ENCODE measurements at regions not wholly inside any gene's neighbourhood (a gene's known extent, or its start where the extent isn't known, plus 50 kb on each side); places are given as distances from the start of the nearest gene placed in this dataset.
"Not testable (repeated sequence)": the region's sequence is repeated elsewhere in the genome, so short reads cannot be mapped to it uniquely, and the experiment has no call there.

DNA sequence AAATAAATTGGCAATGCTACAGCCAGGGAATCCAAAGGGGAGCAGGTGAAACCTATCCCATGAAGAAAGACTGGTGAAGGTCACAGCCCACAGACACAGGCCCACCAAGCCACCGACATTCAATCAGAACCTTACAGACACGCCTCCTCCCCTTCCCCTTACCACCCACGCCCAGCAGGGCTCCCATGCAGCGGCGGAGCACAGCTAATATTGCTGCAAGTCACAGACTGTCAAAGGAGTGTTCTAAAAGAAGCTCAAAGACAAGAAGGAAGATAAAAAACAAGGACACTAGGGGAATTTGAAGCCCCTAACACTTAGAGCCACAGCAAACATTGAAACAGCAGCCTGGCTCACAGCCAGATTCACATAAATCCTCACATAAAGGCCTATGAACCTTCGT is 91.2 kb downstream of the MED10 start:
- Histone ChIP-seq H3K4me3 (ENCODE audit: low read depth in 1 of 2, low read length in 2 of 2) (no peak overlapping the region), H3K27me3 (ENCODE audit: insufficient read depth, low read length, poor library complexity) (no peaks in the 10 kb centered on the region), H4K20me1 (ENCODE audit: insufficient read depth, low read length) (no peaks in the 10 kb centered on the region), H3K79me2 (ENCODE audit: insufficient read depth, low read length) (no peaks in the 10 kb centered on the region), H3K9me3 (ENCODE audit: insufficient read depth, low read length, severe bottlenecking) (no peaks in the 10 kb centered on the region), H3K4me1 (ENCODE audit: insufficient read depth, low read length) (no peaks in the 10 kb centered on the region), H3K27ac (ENCODE audit: low read length) (no peak overlapping the region), H3K4me2 (ENCODE audit: insufficient read depth, low read length) (no peak overlapping the region), H3K36me3 (ENCODE audit: insufficient read depth, low read length) (no peaks in the 10 kb centered on the region), H3K9ac (ENCODE audit: low read depth, low read length) (no peak overlapping the region), H2AFZ (ENCODE audit: low read depth, low read length) (no peak overlapping the region)
- DNase-seq, result no peak
- TF ChIP-seq, protein P1, sequence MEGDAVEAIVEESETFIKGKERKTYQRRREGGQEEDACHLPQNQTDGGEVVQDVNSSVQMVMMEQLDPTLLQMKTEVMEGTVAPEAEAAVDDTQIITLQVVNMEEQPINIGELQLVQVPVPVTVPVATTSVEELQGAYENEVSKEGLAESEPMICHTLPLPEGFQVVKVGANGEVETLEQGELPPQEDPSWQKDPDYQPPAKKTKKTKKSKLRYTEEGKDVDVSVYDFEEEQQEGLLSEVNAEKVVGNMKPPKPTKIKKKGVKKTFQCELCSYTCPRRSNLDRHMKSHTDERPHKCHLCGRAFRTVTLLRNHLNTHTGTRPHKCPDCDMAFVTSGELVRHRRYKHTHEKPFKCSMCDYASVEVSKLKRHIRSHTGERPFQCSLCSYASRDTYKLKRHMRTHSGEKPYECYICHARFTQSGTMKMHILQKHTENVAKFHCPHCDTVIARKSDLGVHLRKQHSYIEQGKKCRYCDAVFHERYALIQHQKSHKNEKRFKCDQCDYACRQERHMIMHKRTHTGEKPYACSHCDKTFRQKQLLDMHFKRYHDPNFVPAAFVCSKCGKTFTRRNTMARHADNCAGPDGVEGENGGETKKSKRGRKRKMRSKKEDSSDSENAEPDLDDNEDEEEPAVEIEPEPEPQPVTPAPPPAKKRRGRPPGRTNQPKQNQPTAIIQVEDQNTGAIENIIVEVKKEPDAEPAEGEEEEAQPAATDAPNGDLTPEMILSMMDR (IDR thresholded peaks at IDR 0.05; ENCODE audit: borderline replicate concordance, extremely low read depth, low read length, poor library complexity, severe bottlenecking), result no peak
- no peak for TF ChIP-seq EZH2 (IDR thresholded peaks at IDR 0.05; ENCODE audit: borderline replicate concordance, low read depth, low read length, severe bottlenecking)
- ATAC-seq (ENCODE audit: insufficient read depth, low read depth), result no peak

DNA sequence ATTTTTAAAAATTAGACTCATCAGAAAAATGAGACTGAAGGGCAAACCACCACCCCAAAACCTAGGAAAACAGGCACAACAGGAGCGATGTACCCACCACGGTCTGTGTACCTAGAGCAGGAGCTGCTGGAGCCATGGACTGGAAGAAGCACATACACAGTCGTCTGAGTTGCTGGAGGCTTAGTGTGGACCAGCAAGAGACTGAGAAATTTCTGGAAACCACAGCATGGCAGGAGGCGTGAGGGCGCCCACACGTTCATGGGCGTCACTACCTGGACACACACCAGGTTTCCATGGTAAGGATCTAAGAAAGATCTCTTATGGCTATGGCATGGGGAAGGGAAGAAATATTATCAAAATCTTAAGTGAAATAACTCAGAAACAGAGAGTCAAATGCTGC is 91.9 kb downstream of the MED10 start:
- no peak for DNase-seq
- no peaks in the 10 kb centered on the region for H3K36me3 ChIP-seq (ENCODE audit: insufficient read depth, low read length)

DNA sequence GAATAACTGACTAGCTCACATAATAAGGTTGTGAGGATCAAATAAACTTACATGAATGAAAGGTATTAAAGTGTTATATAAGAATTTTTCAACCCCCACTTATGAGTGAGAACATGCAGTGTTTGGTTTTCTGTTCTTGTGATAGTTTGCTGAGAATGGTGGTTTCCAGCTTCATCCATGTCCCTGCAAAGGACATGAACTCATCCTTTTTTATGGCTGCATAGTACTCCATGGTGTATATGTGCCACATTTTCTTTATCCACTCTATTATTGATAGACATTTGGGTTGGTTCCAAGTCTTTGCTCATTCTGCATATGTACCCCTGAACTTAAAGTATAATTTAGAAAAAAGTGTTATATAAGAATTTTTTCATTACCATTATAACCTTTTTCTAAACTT is 93.9 kb downstream of the MED10 start:
- ATAC-seq (ENCODE audit: insufficient read depth, low read depth); H3K4me2 ChIP-seq (ENCODE audit: insufficient read depth, low read length); H3K36me3 ChIP-seq (ENCODE audit: insufficient read depth, low read length); H3K4me3 ChIP-seq (ENCODE audit: low read depth in 1 of 2, low read length in 2 of 2); H3K4me1 ChIP-seq (ENCODE audit: insufficient read depth, low read length); H4K20me1 ChIP-seq (ENCODE audit: insufficient read depth, low read length); DNase-seq; H3K9me3 ChIP-seq (ENCODE audit: insufficient read depth, low read length, severe bottlenecking); H3K27me3 ChIP-seq (ENCODE audit: insufficient read depth, low read length, poor library complexity); H3K79me2 ChIP-seq (ENCODE audit: insufficient read depth, low read length); H3K27ac ChIP-seq (ENCODE audit: low read length); H3K9ac ChIP-seq (ENCODE audit: low read depth, low read length); H2AFZ ChIP-seq (ENCODE audit: low read depth, low read length): not testable (repeated sequence)

More for the DNA sequence above, 91.9 kb downstream of the MED10 start:
- no peak overlapping the region for H3K4me3 ChIP-seq (ENCODE audit: low read depth in 1 of 2, low read length in 2 of 2)
- no peaks in the 10 kb centered on the region for H3K4me1 ChIP-seq (ENCODE audit: insufficient read depth, low read length)
- H3K9ac ChIP-seq (ENCODE audit: low read depth, low read length), result no peak overlapping the region
- H3K27me3 ChIP-seq (ENCODE audit: insufficient read depth, low read length, poor library complexity), result no peaks in the 10 kb centered on the region
- H3K4me2 ChIP-seq (ENCODE audit: insufficient read depth, low read length), result no peak overlapping the region
- no peaks in the 10 kb centered on the region for H4K20me1 ChIP-seq (ENCODE audit: insufficient read depth, low read length)
- H2AFZ ChIP-seq (ENCODE audit: low read depth, low read length), result no peak overlapping the region
- H3K27ac ChIP-seq (ENCODE audit: low read length), result no peak overlapping the region
- ATAC-seq (ENCODE audit: insufficient read depth, low read depth), result no peak
- no peaks in the 10 kb centered on the region for H3K79me2 ChIP-seq (ENCODE audit: insufficient read depth, low read length)
- no peaks in the 10 kb centered on the region for H3K9me3 ChIP-seq (ENCODE audit: insufficient read depth, low read length, severe bottlenecking)
- no peak for TF ChIP-seq EZH2 (IDR thresholded peaks at IDR 0.05; ENCODE audit: borderline replicate concordance, low read depth, low read length, severe bottlenecking)
- TF ChIP-seq, protein P1 (IDR thresholded peaks at IDR 0.05; ENCODE audit: borderline replicate concordance, extremely low read depth, low read length, poor library complexity, severe bottlenecking), result no peak

DNA sequence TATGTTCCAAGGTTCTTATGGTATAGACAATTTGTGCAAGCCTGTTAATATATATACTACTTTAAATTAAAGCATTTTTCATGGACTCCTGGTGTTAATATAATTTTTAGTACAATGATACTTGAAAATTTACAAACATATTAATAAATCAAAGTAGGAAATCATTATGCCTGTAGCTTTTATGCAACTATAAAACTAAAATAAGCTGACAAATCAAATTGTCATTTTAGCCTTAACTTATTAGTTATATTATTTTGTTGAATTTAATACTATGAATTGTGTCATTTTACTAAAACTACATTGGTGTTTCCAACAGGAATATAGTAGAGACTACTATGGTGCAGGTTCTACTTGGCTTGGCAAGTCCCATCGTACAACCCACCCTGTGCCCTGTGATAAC is 96.0 kb downstream of the MED10 start:
- Histone ChIP-seq H3K9me3 (ENCODE audit: insufficient read depth, low read length, severe bottlenecking) (no peaks in the 10 kb centered on the region), H4K20me1 (ENCODE audit: insufficient read depth, low read length) (no peaks in the 10 kb centered on the region), H2AFZ (ENCODE audit: low read depth, low read length) (no peak overlapping the region), H3K4me3 (ENCODE audit: low read depth in 1 of 2, low read length in 2 of 2) (no peak overlapping the region), H3K27me3 (ENCODE audit: insufficient read depth, low read length, poor library complexity) (no peaks in the 10 kb centered on the region), H3K9ac (ENCODE audit: low read depth, low read length) (no peak overlapping the region), H3K79me2 (ENCODE audit: insufficient read depth, low read length) (no peaks in the 10 kb centered on the region), H3K36me3 (ENCODE audit: insufficient read depth, low read length) (no peaks in the 10 kb centered on the region), H3K27ac (ENCODE audit: low read length) (no peak overlapping the region), H3K4me2 (ENCODE audit: insufficient read depth, low read length) (no peak overlapping the region), H3K4me1 (ENCODE audit: insufficient read depth, low read length) (no peaks in the 10 kb centered on the region)
- no peak for ATAC-seq (ENCODE audit: insufficient read depth, low read depth)
- TF ChIP-seq EZH2 (IDR thresholded peaks at IDR 0.05; ENCODE audit: borderline replicate concordance, low read depth, low read length, severe bottlenecking), result no peak
- TF ChIP-seq, protein P1 (IDR thresholded peaks at IDR 0.05; ENCODE audit: borderline replicate concordance, extremely low read depth, low read length, poor library complexity, severe bottlenecking), result no peak
- no peak for DNase-seq
